A549 (cell line): ENCODE measurements at regions not wholly inside any gene's neighbourhood (a gene's known extent, or its start where the extent isn't known, plus 50 kb on each side); places are given as distances from the start of the nearest gene placed in this dataset.

Source experiments
- ATAC-seq, 2 experiments: fragments of 200-7000 bp in 1 of 2; fragments of >200 bp in 1 of 2; cut with Nextera tagmentation in 1 of 2; cut with Tn5 transposase in 1 of 2; 3 replicates each; pipeline versions ENCODE4 v1.8.0 to v1.9.1; 2018 to 2020; ENCODE audit warnings: mild to moderate bottlenecking in 1 of 2, moderate library complexity in 1 of 2
- CTCF ChIA-PET: fragments of 300-600 bp; sonication (Branson Sonifier 250); formaldehyde crosslinking; extraction: SDS; loops from one replicate; lab custom pipeline; 2021; ENCODE audit warnings: antibody characterized with exemption, inconsistent platforms; lab: Yijun Ruan, JAX
- POLR2A ChIA-PET: fragments of 350-600 bp; formaldehyde crosslinking; extraction: SDS; loops from one replicate; lab custom pipeline; 2021; ENCODE audit warnings: antibody characterized with exemption, inconsistent platforms; lab: Yijun Ruan, JAX
- DNase-seq, 2 experiments: peaks; one replicate each; pipeline versions ENCODE4 v3.0.0 to v3.0.0-alpha.2; 2011 to 2016; ENCODE audit warnings: low read depth in 1 of 2, low spot score in 1 of 2
- FAIRE-seq: peaks from 2 replicates; lab custom pipeline; 2011; peaks lifted over from hg19 to GRCh38; lab: Jason Lieb, UNC
- H3K27ac ChIP-seq, 2 experiments: fragments of >200 bp; sonication (Bioruptor Twin); formaldehyde crosslinking; 3 replicates each; pipeline ENCODE4 v1.5.1; 2016 to 2017
- H3K4me1 ChIP-seq: fragments of >200 bp; sonication (Bioruptor Twin); formaldehyde crosslinking; 3 replicates; pipeline ENCODE4 v1.6.1; 2016
- H3K4me2 ChIP-seq: fragments of >200 bp; sonication (Bioruptor Twin); formaldehyde crosslinking; 3 replicates; pipeline ENCODE4 v1.6.1; 2016
- H3K4me3 ChIP-seq: fragments of >200 bp; sonication (Bioruptor Twin); formaldehyde crosslinking; 3 replicates; pipeline ENCODE4 v1.5.1; 2016
- H3K9me3 ChIP-seq: fragments of >200 bp; sonication (Bioruptor Twin); formaldehyde crosslinking; 3 replicates; pipeline ENCODE4 v1.6.1; 2016
- CBX2 ChIP-seq: fragments of 200-600 bp; sonication (generic); IDR thresholded peaks from 2 replicates; pipeline ENCODE4 v1.6.1; 2016; ENCODE audit warnings: low read depth, mild to moderate bottlenecking, borderline replicate concordance
- CBX8 ChIP-seq: fragments of 200-600 bp; sonication (generic); IDR thresholded peaks from 2 replicates; pipeline ENCODE4 v1.6.1; 2016
- CEBPB ChIP-seq, 2 experiments: fragments of >200 bp in 1 of 2; sonication (Bioruptor Twin) in 1 of 2; formaldehyde crosslinking in 1 of 2; IDR thresholded peaks; 2 replicates each; pipeline ENCODE4 v1.6.1; 2012 to 2016
- CHD2 ChIP-seq: fragments of 150-350 bp; IDR thresholded peaks from 2 replicates; pipeline ENCODE4 v1.6.1; 2014; ENCODE audit warnings: low read length; ENCODE audit not compliant: partially characterized antibody
- CHD4 ChIP-seq: fragments of 200-600 bp; sonication (generic); IDR thresholded peaks from 2 replicates; pipeline ENCODE4 v1.6.1; 2016; ENCODE audit warnings: antibody characterized with exemption, mild to moderate bottlenecking, borderline replicate concordance
- EHF ChIP-seq: fragments of 250-450 bp; sonication (Bioruptor Pico); IDR thresholded peaks from 2 replicates; pipeline ENCODE4 v1.5.0; 2020; ENCODE audit warnings: mild to moderate bottlenecking
- EP300 ChIP-seq, 2 experiments: fragments of >200 bp; sonication (Bioruptor Twin); formaldehyde crosslinking; IDR thresholded peaks; 2 replicates in 1 of 2; 3 replicates in 1 of 2; pipeline ENCODE4 v1.6.1; 2016 to 2017
- HDAC2 ChIP-seq: fragments of 200-600 bp; sonication (generic); IDR thresholded peaks from 2 replicates; pipeline ENCODE4 v1.6.1; 2016
- KDM5A ChIP-seq: fragments of 200-600 bp; sonication (generic); IDR thresholded peaks from 2 replicates; pipeline ENCODE4 v1.6.1; 2016; ENCODE audit warnings: antibody characterized with exemption, mild to moderate bottlenecking
- MAZ ChIP-seq: fragments of 150-350 bp; IDR thresholded peaks from 2 replicates; pipeline ENCODE4 v1.6.1; 2014; ENCODE audit warnings: antibody characterized with exemption, low read depth, low read length, borderline replicate concordance
- NR3C1 ChIP-seq: fragments of >200 bp; sonication (Bioruptor Twin); formaldehyde crosslinking; IDR thresholded peaks from 3 replicates; pipeline ENCODE4 v1.6.1; 2017
- POLR2A ChIP-seq: IDR thresholded peaks from 2 replicates; pipeline ENCODE4 v1.6.1; 2012; ENCODE audit warnings: mild to moderate bottlenecking, low read length
- POLR2AphosphoS2 ChIP-seq: conservative IDR thresholded peaks from 2 replicates; pipeline ENCODE4 v1.6.1; 2012; ENCODE audit warnings: low read length, improper control_type of control experiment, inconsistent platforms
- RARB ChIP-seq: fragments of 250-450 bp; sonication (Bioruptor Pico); IDR thresholded peaks from 2 replicates; pipeline ENCODE4 v1.8.0; 2021; ENCODE audit warnings: mild to moderate bottlenecking, moderate library complexity
- RCOR1 ChIP-seq: fragments of 150-350 bp; IDR thresholded peaks from 2 replicates; pipeline ENCODE4 v1.6.1; 2014; ENCODE audit warnings: antibody characterized with exemption, low read length, low read depth
- RNF2 ChIP-seq: fragments of 200-600 bp; sonication (generic); IDR thresholded peaks from 2 replicates; pipeline ENCODE4 v1.6.1; 2016; ENCODE audit warnings: low read depth, mild to moderate bottlenecking, antibody characterized with exemption, moderate library complexity, borderline replicate concordance
- SMC3 ChIP-seq: fragments of >200 bp; sonication (Bioruptor Twin); formaldehyde crosslinking; IDR thresholded peaks from 3 replicates; pipeline ENCODE4 v1.6.1; 2018; ENCODE audit warnings: inconsistent platforms
- SREBF2 ChIP-seq: fragments of 450-650 bp; IDR thresholded peaks from 2 replicates; pipeline ENCODE4 v1.6.1; 2014; ENCODE audit warnings: mild to moderate bottlenecking, moderate library complexity
- TFCP2L1 ChIP-seq: fragments of 250-450 bp; sonication (Bioruptor Pico); IDR thresholded peaks from 2 replicates; pipeline ENCODE4 v1.5.0; 2021; ENCODE audit warnings: mild to moderate bottlenecking
- ZSCAN20 ChIP-seq: fragments of 250-450 bp; sonication (Bioruptor Pico); IDR thresholded peaks from 2 replicates; pipeline ENCODE4 v1.8.0; 2022; ENCODE audit warnings: mild to moderate bottlenecking, moderate library complexity
- WGBS: methylation state at CpG from one replicate; pipeline ENCODE4 v1.1.6; 2017; ENCODE audit errors: missing lambda C conversion rate; 5-methylcytosine and 5-hydroxymethylcytosine counted together
- TF ChIP-seq, protein P1 (sequence below): fragments of >200 bp; sonication (Bioruptor Twin); formaldehyde crosslinking; IDR thresholded peaks from 2 replicates; pipeline ENCODE4 v1.6.1; 2016
- TF ChIP-seq, protein P2 (sequence below): fragments of >200 bp; sonication (Bioruptor Twin); formaldehyde crosslinking; IDR thresholded peaks from 3 replicates; pipeline ENCODE4 v1.5.1; 2016

DNA sequence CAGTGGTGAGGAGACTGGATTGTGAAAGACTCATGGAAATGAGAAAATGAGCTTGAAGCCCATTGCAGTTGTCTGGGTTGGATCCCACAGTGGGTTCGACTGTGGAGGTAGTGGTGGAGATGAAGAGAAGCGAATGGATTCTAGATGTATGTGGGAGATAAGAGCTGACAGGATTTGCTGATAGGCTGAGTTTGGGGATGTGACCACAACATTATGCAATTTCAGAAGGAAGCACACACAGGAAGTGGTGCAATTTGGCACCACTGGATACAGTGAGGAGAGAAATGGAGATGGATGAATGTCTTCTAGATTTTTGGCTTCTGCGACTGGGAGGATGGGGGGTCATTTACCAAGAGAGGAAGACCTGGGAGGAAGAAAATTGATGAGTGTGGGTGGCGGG lies 64.4 kb upstream of the MAFB start:
- ATAC-seq, result no peak
- 12% methylated on average over 4 of the region's 4 CpGs for WGBS
- no peak for FAIRE-seq
- DNase-seq, result no peak
- TF ChIP-seq KDM5A (no peak), MAZ (no peak), CBX2 (no peak), TFCP2L1 (no peak)
- Histone ChIP-seq H3K4me2 (no peak overlapping the region), H3K9me3 (no peaks in the 10 kb centered on the region), H3K4me3 (no peak overlapping the region), H3K4me1 (no peaks in the 10 kb centered on the region), H3K27ac (no peak overlapping the region)
- ChIA-PET POLR2A (no interaction called here), CTCF (interaction anchor here (0.6 to 1.0 kb wide), 2 partner anchors 21 to 332 kb away, joined by 3 read pairs; no protein-coding TSS in a partner anchor)

DNA sequence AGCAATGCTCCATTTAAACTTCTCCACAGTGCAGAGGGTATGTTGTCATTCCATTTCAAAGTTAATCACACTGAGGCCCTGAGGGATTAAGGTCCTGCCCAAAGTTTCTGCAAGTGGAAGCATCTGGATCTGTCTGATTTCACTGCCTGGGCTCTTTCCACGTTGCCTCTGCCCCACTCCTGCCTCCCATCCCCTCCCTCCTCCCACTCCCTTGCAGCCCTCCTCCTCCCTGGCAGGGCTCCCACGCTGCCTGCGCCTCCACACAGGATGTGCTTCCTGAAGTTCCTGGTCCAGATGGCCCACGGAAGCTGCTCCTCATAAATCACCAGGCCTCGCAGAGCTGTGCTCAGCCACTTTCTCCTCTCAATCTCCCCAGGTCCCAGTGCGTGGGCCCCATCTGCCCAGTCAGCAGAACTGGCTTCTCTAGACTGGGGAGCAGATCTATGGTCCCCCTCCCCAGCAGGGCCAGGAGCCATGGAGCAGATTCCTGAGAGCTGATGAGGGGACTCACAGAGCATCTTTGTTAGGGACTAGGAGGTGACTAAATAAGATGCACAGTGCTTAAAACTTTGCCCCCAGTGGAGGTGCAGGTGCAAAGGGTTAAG lies 65.4 kb upstream of the MAFB start:
- CTCF ChIA-PET, result no interaction called here

DNA sequence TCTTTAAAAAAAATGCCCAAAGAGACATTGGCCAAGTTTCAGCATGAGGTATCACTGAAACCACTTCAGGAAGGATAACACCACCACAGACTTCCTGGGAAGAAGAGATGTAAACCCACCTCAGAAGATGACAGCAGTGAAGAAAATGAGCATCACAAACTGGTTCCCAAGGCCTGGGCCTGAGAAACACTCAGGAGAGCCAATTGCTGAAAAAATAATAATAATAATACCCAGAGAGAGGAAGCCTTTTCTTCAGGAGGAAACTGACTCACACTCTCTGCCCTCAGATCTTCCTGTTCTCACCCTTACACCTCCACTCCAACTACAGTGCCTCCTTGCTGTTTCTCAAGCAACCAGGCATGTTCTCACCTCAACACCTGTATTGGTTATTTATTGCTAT lies 68.1 kb upstream of the MAFB start:
- DNase-seq (no peak), ATAC-seq (no peak), FAIRE-seq (no peak)
- Histone ChIP-seq H3K9me3 (no peaks in the 10 kb centered on the region), H3K4me3 (no peak overlapping the region), H3K27ac (no peak overlapping the region), H3K4me1 (no peaks in the 10 kb centered on the region), H3K4me2 (no peak overlapping the region)
- POLR2A ChIA-PET, result no interaction called here
- CTCF ChIA-PET, result no interaction called here
- TF ChIP-seq POLR2A (no peak), EHF (CRISPR knock-in tag) (no peak), EP300 (IDR thresholded peaks at IDR 0.05) (no peak), CHD4 (no peak), SMC3 (no peak), HDAC2 (no peak), CBX8 (no peak), CHD2 (no peak)
- TF ChIP-seq, protein P1, sequence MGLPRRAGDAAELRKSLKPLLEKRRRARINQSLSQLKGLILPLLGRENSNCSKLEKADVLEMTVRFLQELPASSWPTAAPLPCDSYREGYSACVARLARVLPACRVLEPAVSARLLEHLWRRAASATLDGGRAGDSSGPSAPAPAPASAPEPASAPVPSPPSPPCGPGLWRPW, result no peak

More for the DNA sequence above, 65.4 kb upstream of the MAFB start:
- TF ChIP-seq RNF2 (no peak), HDAC2 (no peak), ZSCAN20 (CRISPR knock-in tag) (no peak), CEBPB (IDR thresholded peaks at IDR 0.05) (no peak), SREBF2 (no peak), SMC3 (no peak), RARB (CRISPR knock-in tag) (no peak), POLR2AphosphoS2 (no peak), RCOR1 (no peak), CHD4 (no peak), MAZ (no peak), NR3C1 (no peak)
- TF ChIP-seq, protein P2, sequence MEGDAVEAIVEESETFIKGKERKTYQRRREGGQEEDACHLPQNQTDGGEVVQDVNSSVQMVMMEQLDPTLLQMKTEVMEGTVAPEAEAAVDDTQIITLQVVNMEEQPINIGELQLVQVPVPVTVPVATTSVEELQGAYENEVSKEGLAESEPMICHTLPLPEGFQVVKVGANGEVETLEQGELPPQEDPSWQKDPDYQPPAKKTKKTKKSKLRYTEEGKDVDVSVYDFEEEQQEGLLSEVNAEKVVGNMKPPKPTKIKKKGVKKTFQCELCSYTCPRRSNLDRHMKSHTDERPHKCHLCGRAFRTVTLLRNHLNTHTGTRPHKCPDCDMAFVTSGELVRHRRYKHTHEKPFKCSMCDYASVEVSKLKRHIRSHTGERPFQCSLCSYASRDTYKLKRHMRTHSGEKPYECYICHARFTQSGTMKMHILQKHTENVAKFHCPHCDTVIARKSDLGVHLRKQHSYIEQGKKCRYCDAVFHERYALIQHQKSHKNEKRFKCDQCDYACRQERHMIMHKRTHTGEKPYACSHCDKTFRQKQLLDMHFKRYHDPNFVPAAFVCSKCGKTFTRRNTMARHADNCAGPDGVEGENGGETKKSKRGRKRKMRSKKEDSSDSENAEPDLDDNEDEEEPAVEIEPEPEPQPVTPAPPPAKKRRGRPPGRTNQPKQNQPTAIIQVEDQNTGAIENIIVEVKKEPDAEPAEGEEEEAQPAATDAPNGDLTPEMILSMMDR, result no peak
- Histone ChIP-seq H3K27ac (no peak overlapping the region), H3K4me3 (no peak overlapping the region), H3K4me1 (no peaks in the 10 kb centered on the region), H3K9me3 (no peaks in the 10 kb centered on the region), H3K4me2 (no peak overlapping the region)
- no peak for DNase-seq
- FAIRE-seq, result no peak
- no peak for ATAC-seq
- WGBS, result 0% methylated on average over 5 of the region's 6 CpGs
- POLR2A ChIA-PET, result no interaction called here
